ENCODE measurements at regions not wholly inside any gene's neighbourhood (a gene's known extent, or its start where the extent isn't known, plus 50 kb on each side); places are given as distances from the start of the nearest gene placed in this dataset.

DNA sequence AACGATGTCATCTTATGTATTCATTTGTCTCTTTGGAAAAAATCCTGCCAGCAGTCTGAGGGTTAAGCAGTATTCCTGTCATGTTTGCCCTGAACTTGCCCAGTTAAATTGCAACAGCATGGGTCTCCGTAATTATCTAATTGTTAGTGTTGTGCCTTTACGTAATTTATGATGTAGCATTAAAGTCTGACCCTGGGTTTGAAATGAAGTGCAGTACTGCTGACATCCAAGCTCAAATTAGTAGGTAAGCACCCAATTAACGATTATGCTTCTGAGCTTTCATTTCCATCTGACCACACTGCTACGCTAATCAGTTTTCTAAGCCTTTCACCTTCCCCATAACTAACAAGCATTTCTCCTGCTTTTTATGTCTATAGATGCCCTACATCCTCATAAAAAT, 241.8 kb downstream of the ARRDC4 start:
- DNase-seq (ENCODE audit: low read depth), result no peak

DNA sequence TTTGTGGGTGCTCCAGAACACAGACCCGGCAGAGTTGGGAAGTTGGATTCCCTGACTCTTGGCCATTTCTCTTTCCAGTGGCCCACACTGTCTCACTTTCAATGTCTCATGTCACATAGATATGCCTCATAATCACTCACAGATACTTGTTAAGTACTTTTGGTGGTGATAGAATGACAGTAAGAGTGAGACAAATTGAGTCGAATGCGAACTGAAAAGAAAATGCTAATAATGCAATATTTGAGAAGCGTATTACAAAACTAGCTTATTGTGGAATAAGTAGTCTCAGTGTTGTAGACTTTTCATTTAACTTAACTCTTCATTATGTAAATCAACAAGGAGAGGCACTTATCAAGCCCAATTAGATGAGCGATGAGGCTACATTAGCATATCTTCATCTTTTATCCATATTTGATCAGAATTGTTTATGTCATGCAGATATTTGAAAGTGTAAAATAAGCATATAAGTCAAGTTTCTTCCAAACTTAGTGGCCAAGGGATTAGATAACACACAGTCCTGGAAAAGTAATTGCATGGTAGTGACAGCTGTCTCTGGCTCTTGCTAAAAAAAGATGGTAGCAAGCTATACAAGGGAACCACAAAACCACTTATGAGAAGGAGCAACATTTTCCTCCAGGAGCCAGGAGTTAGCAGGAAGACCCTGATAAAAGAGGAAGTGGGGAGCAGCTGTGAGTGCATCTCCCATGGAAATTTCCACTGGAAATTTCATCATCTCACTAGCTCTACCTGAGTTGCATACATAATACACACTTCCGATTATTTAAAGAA, 243.6 kb downstream of the ARRDC4 start:
- DNase-seq (ENCODE audit: low read depth), result no peak

DNA sequence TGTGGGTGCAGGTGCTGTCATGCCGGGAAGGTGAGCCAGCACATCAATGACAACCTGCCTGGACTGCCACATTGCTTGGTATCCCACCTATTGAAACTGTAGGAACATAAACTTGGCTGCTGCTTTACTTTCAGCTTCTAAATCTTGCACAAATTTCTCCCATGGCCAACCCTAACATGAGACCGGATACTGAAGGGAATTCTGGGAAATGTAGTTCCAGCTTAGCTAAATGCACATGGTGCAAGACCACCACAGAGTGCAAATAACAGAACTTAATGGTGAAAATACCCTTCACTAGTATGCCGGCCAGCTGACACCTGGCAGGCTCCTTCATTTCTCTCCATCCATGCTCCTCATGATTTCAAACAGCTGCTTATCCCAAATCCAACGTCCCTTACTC, 247.4 kb downstream of the ARRDC4 start:
- DNase-seq (ENCODE audit: low read depth), result no peak

DNA sequence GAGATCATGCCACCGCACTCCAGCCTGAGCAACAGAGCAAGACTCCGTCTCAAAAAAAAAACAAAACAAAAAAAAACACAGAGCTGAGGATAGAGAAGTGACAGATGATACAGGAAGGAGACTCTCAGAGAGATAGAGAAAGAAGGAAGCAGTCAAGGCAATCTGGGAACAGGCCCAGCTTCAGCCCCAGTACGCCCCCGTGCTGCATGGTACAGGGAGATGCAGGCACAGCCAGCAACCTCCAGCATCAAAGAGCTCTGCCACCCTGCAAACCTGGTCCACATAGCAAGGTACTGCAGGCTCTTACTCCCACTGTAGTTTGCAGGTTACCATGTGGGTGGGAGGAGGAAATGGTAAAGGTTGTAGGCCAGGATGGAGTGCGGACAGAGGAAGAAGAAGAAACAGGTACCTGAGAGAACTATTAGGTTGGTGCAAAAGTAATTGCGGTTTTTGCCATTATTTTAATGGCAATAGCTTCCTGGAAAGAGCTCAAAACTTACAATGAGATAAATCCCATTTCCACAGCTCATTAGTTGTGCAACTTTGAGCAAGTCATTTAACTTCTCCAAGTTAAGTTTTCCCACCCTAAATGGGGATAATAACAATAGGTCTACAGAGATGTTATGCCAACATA, 253.0 kb downstream of the ARRDC4 start:
- DNase-seq (ENCODE audit: low read depth), result no peak

DNA sequence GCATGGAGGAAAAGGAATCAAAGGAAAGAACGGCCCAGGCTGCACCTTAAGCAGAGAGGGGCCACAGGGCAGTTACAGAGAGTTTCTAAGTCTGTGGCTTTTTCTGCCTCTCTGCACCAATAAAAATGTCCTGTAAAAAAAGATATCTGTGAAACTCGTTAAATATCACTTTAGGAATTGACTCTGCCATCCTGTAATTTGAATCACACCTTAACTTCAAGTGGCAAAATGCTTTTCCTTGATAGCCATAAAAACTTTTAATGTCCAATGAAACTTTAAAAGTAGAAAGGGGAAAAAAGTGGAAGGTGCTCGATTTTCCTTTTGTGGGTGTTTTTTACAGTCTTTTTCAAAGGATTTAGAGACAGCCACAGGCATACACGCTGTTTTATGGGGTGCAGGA, 255.7 kb downstream of the ARRDC4 start:
- DNase-seq (ENCODE audit: low read depth), result no peak

DNA sequence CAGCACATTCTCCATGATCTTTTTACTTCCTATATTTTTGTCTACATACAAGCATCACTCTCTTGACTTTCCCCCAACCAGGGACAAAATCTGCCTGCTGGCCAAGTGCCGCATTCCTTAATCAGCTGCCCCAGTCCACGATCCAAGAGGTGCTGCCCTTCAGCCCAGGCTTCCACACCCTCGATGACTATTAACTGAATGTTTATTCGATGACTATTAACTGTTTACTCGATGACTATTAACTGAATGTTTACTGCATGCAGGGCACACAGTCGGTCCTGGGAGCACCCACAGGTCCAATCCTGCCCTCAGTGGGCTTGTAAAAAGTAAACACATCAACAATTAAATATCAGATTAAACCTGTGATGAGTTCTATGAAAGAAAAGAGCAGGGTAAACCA, 256.9 kb downstream of the ARRDC4 start:
- DNase-seq (ENCODE audit: low read depth), result no peak

DNA sequence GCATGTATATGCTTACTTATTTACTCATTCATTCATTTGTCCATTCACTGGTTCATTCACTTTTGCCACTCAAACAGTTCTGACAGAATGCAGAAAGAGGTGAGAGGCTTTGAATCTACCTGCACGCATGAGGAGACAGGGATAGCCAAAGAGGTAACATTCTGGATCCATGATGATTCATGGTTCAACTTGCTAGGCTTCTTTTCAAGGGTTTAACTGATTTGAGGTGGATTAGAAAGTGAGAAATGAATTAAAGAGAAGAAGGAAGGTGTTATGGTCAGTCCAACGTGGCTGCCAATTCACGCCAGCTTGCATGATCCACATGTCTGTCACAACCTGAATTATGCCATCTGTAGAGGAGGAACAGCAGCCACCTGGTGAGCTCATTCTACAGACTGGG, 260.6 kb downstream of the ARRDC4 start:
- DNase-seq (ENCODE audit: low read depth), result no peak

DNA sequence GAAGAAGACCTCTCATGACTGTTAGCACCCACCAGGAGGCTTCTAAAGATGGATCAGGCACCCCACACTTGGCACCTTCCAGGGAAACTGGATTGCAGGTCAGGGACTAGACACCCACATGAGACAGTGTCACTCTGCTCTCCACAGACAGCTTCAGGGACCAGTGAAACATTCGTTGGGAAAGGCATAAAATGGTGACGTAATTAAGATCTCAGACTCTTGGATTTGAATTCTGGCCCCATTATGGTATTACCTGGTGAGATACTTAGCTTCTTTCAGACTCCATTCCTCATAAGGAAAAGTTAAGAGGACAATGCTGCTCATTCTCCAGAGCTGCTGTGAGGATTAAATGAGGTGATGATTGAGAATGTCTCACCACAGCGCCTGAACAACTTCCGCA, 261.1 kb downstream of the ARRDC4 start:
- no peak for DNase-seq (ENCODE audit: low read depth)

DNA sequence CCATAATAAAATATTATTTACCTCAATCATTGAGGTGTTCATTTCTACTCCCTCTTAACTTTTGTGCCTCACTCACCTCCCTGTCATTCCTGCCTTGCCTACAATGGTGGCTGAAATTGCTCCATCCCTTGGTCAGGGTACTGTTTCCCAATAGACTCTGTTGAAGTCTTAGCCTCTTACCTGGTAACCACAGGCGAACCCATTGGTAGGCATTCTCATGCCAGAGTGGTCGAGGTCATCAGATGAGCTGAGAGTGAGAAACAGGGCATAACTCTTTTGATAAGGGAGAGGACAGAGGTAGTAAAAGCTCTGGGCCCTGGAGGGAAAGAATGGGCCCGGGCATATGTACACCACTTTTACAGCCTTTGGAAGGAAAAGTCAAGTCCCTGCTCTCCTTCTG, 265.6 kb downstream of the ARRDC4 start:
- no peak for DNase-seq (ENCODE audit: low read depth)

DNA sequence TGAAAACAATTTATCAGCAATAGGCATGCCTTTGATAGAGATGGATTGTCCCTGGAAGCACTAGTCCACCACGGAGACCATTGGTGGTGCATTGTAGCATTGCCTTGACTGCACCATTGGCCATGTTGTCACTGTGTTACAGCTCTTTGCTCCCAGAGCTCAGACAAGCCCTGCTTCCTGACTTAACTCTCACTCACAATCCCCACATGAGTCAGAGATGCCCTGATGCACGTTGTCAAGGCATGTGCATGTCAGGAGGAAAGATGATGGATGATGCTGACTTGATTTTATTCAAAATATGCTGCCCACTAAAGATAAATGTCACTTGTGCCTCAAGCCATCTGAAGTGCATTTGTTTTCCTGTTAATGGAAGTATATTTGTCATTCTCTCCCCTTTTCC, 266.1 kb downstream of the ARRDC4 start:
- DNase-seq (ENCODE audit: low read depth), result no peak

DNA sequence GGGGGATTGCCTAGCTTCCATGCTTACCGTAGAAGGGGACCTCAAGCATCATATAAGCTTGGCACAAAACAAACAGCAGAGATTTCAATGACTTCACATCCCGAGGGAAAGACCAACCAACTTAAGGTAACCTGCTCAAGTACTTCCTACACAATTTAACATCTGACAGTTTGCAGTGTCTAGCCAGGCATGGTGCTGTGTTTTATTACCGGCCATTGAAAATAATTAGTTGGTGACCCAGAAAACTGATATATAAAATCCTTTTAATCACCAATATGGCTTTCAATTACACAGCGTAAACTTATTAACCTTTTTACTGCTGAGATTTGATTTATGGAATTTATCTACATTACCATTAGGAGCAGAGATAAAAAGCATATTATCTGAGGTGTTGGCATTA, 268.3 kb downstream of the ARRDC4 start:
- DNase-seq (ENCODE audit: low read depth), result no peak

DNA sequence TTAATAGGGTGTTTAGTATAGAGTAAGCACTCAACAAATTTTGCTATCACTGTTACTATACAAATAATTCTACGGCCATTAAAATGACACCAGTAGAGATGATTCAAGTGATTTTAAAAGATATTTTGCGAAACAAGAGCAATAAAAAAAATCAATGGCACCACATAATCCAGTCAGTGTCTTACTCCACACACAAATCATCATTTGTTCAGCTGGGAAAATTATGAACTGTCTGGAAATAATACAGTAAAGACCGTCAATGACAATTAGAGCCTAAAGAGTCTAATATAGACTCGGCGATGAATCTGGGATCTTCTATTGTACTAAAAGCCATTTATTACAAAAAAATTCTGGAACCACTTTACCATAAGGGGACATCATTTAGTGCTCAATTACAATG, 270.5 kb downstream of the ARRDC4 start:
- DNase-seq (ENCODE audit: low read depth), result no peak

DNA sequence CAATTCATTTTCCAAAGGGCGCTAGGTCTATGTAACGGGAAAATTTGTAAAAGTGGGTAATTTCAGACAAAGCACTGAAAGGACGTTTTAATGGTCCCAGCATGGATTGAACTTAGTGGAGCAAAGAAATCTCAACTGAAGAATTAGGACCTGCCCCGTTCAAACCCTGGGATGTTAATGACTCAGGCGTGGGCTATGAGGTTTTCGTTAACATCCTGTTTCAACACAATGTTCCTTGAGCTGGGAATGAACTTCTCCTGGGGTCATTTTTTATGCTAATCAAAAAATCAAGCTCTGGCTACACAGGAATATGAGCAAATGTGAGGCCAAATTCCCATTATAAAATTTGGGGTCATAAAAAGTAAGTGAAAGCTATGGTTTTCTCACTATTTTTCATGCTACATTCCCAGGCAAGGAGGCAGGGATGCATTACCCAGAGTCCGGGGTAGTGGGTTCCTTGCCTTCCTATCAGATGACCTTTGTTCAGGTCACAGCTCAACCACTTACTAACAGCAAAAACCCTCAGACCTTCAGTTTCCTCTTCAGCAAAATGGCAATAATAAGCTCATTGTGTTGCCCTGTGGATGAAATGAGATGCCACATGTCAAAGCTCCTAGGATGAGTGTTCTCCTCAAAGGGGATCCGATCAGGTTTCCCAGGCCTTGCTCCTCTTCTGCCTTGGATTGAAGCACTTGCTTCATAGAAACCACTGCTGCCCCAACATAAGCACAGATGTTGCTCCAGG, 271.4 kb downstream of the ARRDC4 start:
- DNase-seq (ENCODE audit: low read depth), result peak; percentile 6

DNA sequence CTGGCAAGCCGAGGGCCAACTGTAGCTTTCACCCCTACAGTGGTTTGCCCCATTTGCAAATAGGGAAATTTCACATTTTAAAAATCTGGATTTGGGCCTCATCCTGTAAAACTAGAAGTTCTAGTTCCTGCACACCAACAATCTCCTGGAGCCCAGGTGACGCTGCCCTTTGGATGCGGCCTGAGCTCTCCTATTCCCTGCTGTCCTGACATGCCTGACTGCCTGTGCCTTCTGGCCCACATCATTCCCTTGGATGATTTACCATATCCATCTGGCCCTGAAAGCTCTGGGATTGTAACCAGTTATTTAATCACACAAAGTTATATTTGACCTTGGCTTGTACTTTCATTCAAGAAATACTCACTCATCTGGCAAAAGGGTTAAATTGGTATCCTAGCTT, 272.3 kb downstream of the ARRDC4 start:
- no peak for DNase-seq (ENCODE audit: low read depth)

DNA sequence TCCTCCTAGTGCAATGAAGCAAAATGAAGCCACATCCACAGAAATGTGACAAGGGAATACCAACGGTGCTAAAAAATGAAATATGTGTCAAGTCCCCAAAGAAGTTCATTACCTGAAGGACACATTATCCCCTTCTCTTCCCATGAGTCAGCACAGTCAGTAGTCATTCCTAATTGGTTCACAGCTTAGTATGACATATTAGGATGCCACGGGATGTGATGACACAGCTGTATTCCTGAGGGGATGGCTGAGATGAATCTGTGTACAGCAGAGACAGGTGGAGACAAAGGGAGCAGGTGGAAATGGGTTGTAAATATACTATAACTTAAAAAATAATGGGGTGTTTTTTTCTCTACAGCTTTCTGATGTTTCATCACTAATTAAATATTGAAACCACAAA, 273.4 kb downstream of the ARRDC4 start:
- DNase-seq (ENCODE audit: low read depth), result no peak

DNA sequence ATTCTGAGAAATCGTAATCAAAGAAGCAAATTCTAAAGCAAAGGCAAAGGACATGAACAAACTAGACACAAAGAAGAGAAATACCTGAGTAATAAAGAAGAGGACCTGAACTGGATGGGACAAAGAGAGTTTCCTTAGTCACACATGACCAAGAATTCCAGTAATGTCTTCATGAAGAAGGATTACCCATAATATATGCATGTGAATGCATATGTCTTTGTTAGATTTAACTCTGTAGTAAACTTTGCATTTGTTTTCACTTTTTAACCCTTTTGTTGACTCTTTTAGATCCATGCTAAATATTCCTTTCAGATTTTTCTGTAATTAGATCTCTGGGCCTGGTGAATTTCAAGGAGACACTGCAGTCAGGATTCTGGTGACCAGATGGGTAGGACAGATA, 279.8 kb downstream of the ARRDC4 start:
- no peak for DNase-seq (ENCODE audit: low read depth)

DNA sequence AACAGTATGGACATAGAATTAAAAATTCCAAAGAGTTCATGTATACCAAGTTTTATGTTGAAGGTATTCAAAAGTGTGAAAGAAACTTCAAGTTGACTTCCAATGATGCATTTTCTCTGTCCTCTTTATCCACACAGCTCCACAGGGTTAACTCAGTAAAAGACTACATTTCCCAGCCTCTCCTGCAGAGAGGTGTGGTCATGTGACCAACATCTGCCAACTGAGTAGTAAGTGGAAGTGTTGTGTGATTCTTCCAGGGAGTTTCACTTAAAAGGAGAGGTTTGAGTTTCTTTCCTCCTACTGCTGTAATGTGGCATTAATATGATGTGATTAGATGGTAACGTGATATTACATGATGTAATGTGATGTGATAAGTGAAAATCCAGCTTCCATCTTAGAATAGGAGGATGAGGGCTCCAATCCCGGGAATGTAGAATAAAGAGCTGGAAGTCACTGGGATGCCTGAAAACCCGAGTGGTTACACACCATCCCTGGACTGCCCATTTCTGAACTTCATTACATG, 280.6 kb downstream of the ARRDC4 start:
- no peak for DNase-seq (ENCODE audit: low read depth)

DNA sequence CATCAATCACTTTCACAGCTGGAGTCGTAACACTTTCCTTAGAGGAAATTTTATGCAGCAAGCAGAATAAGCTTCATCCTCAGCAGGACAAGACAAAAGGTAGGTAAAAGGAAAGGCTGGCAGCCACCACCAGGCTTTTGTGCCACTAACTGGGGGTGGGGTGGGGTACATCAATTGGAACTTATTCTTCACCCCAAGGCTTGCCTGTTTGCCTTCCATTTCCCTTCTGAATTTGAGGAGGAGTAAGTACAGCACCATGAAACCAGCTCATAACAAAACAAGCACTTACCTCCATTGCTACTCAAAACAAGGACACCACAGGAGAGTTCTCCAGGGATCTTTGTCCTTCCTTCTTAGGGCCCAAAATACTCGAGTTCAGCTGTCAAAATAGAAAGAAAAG, 296.8 kb downstream of the ARRDC4 start:
- no peak for DNase-seq (ENCODE audit: low read depth)

DNA sequence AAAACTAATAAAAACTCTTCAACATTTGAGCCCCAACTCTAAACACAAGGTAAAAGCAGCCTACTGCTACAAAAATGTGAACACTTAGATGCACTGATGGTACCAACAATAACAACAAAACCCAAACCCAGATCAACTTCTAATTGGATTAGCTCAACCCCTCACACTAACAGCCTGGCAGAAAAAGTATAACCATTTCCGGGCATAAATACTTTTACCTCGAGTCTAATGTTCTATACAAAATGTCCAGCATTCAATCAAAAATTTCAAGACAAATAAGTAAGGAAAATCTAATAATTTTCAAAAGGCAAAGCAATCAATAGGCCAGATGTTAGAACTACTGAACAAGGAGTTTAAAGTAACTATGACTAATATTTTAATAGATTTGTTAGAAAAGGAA, 303.3 kb downstream of the ARRDC4 start:
- DNase-seq (ENCODE audit: low read depth), result no peak

DNA sequence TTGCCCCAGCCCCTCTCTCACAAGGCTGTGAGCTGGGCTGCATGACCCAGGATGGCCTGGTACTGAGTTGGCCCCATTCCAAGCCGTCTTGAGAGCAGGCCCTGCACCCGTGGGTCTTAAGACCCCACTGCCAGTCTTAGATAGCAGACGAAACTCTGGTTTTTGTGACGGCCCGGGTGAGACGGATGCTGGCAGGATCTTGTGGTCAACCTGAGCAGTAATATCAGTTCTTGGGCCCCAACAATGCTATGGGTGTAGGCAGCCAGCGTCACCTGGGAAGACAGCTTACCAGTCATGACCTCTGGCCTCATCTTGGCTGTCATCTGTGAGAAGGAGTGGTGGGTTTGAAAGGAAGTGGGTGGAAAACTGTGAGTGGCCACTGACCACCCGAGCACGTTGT, 305.8 kb downstream of the ARRDC4 start:
- no peak for DNase-seq (ENCODE audit: low read depth)

DNA sequence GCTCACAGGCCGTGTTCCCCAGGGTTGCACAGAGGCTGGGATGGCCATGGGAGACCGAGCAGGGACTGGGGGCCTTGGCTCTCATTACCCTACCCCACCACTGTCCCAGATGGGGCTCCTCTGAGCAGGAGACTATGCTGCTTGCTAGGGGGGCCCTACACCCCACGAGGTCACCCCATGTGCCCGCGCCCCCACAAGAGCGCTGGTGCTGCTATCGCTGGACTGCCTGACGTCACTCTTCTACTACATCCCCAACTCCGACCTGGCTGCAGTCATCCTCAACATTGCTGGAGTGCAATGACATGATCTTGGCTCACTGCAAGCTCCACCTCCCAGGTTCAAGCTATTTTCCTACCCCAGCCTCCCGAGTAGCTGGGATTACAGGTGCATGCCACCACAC, 307.7 kb downstream of the ARRDC4 start:
- no peak for DNase-seq (ENCODE audit: low read depth)

DNA sequence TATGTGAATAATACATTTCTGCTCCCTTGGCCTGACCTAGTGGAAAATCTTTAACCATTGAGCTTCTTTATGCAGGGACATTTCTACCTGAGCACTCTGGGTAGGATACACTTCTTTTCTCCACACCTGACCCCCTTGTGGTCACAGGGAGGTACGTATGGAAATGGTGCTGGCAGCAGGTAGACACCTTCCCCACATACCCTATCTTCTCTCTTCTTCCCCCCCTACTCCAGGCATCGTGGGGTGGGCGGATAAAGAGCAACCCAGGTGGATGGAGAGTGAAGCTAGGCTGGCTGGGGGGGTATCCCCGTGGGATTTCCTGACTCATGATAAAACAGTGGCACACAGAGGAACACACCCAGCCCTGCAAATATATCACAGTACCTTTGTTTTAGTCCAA, 312.1 kb downstream of the ARRDC4 start:
- no peak for DNase-seq (ENCODE audit: low read depth)

DNA sequence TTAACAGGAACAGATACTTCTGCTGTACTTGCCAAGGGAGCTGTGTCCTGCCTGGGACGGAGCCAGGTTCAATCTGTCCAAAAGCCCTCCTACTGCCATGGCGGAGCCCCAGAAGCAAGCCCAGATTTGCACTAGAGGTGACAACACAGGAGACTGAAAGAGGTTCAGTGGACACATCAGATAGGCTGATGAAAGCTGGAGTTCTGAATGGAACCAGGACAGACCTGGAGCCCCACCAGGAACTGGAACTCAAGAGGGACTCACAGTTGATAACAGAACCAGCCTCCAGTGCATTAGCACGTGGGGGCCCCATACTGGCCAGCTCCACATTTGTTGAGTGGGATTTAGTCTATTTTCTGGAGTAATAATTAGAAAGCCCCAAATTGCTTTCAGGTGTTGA, 315.5 kb downstream of the ARRDC4 start:
- DNase-seq (ENCODE audit: low read depth), result no peak
